ENCODE measurements at regions not wholly inside any gene's neighbourhood (a gene's known extent, or its start where the extent isn't known, plus 50 kb on each side); places are given as distances from the start of the nearest gene placed in this dataset.

GRCh38 chr13:107767119-107767518 lies 448.2 kb downstream of the LIG4 start:
- H3K4me3 ChIP-seq (ENCODE audit: low read depth, low read length), result no peak overlapping the region
- DNase-seq (ENCODE audit: low read depth), result no peak
- TF ChIP-seq CTCF (IDR thresholded peaks at IDR 0.05; ENCODE audit: low read depth, low read length) (no peak), POLR2A (IDR thresholded peaks at IDR 0.05; ENCODE audit: extremely low read depth, insufficient read length) (no peak), MYC (IDR thresholded peaks at IDR 0.05; ENCODE audit: low read depth, low read length) (no peak), MAX (IDR thresholded peaks at IDR 0.05; ENCODE audit: low read depth, low read length) (no peak)

GRCh38 chr13:107765724-107766401 lies 449.5 kb downstream of the LIG4 start:
- no peak overlapping the region for H3K4me3 ChIP-seq (ENCODE audit: low read depth, low read length)
- no peak for DNase-seq (ENCODE audit: low read depth)
- TF ChIP-seq MYC (IDR thresholded peaks at IDR 0.05; ENCODE audit: low read depth, low read length) (no peak), POLR2A (IDR thresholded peaks at IDR 0.05; ENCODE audit: extremely low read depth, insufficient read length) (no peak), CTCF (IDR thresholded peaks at IDR 0.05; ENCODE audit: low read depth, low read length) (no peak)

DNA sequence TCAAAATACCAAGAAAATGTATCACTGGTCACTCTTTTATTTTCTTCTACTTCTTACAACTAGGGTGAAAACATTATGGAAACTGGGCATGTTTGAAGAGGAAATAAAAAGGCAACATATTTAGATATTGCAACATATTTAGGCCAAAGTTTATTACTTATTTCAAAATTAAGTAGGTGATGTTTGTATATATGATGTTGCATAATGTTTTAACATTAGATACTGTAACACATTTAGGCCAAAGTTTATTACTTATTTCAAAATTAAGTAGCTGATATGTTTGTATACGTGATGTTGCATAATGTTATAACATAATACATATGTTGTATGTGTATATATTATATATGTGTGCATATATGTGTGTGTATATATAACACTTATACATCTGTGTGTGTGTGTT lies 451.3 kb downstream of the LIG4 start:
- no peak for DNase-seq (ENCODE audit: low read depth)
- TF ChIP-seq MAX (IDR thresholded peaks at IDR 0.05; ENCODE audit: low read depth, low read length) (no peak), MYC (IDR thresholded peaks at IDR 0.05; ENCODE audit: low read depth, low read length) (no peak), POLR2A (IDR thresholded peaks at IDR 0.05; ENCODE audit: extremely low read depth, insufficient read length) (no peak), CTCF (IDR thresholded peaks at IDR 0.05; ENCODE audit: low read depth, low read length) (no peak)
- no peak overlapping the region for H3K4me3 ChIP-seq (ENCODE audit: low read depth, low read length)

GRCh38 chr13:107753748-107754147 lies 461.6 kb downstream of the LIG4 start:
- no peak for TF ChIP-seq CTCF (IDR thresholded peaks at IDR 0.05; ENCODE audit: low read depth, low read length)
- TF ChIP-seq MYC (IDR thresholded peaks at IDR 0.05; ENCODE audit: low read depth, low read length), result no peak
- no peak for TF ChIP-seq MAX (IDR thresholded peaks at IDR 0.05; ENCODE audit: low read depth, low read length)
- TF ChIP-seq POLR2A (IDR thresholded peaks at IDR 0.05; ENCODE audit: extremely low read depth, insufficient read length), result no peak
- no peak for DNase-seq (ENCODE audit: low read depth)
- H3K4me3 ChIP-seq (ENCODE audit: low read depth, low read length), result no peak overlapping the region

- TF ChIP-seq POLR2A (IDR thresholded peaks at IDR 0.05; ENCODE audit: extremely low read depth, insufficient read length) (no peak), MYC (IDR thresholded peaks at IDR 0.05; ENCODE audit: low read depth, low read length) (no peak), MAX (IDR thresholded peaks at IDR 0.05; ENCODE audit: low read depth, low read length) (no peak), CTCF (IDR thresholded peaks at IDR 0.05; ENCODE audit: low read depth, low read length) (no peak)
- no peak overlapping the region for H3K4me3 ChIP-seq (ENCODE audit: low read depth, low read length)
- no peak for DNase-seq (ENCODE audit: low read depth)
These were observed 462.0 kb downstream of the LIG4 start for GRCh38 chr13:107753291-107753690.

- H3K4me3 ChIP-seq (ENCODE audit: low read depth, low read length), result no peak overlapping the region
- TF ChIP-seq CTCF (IDR thresholded peaks at IDR 0.05; ENCODE audit: low read depth, low read length) (no peak), MAX (IDR thresholded peaks at IDR 0.05; ENCODE audit: low read depth, low read length) (no peak), POLR2A (IDR thresholded peaks at IDR 0.05; ENCODE audit: extremely low read depth, insufficient read length) (no peak), MYC (IDR thresholded peaks at IDR 0.05; ENCODE audit: low read depth, low read length) (no peak)
- no peak for DNase-seq (ENCODE audit: low read depth)
These were observed 471.4 kb downstream of the LIG4 start for GRCh38 chr13:107743983-107744382.

All from NB4 (cell line).